Neural cell (in vitro differentiated cells): ENCODE measurements at regions not wholly inside any gene's neighbourhood (a gene's known extent, or its start where the extent isn't known, plus 50 kb on each side); places are given as distances from the start of the nearest gene placed in this dataset.

Experiments used
- H2AFZ ChIP-seq: fragments of 200-600, 300-800 bp; sonication (generic), shearing (Covaris generic); 2 replicates; pipeline ENCODE4 v1.6.0; 2014; ENCODE audit warnings: low read depth, mild to moderate bottlenecking, antibody characterized with exemption, low read length, moderate library complexity
- H3F3A ChIP-seq: fragments of 200-600 bp; shearing (Covaris generic); 2 replicates; pipeline ENCODE4 v1.6.1; 2016; ENCODE audit warnings: mild to moderate bottlenecking, moderate library complexity, mixed read lengths, antibody characterized with exemption, low read length; ENCODE audit not compliant: insufficient read depth, poor library complexity, severe bottlenecking
- H3K27ac ChIP-seq: fragments of 200-600, 300-800 bp; sonication (generic), shearing (Covaris generic); 2 replicates; pipeline ENCODE4 v1.5.1; 2014; ENCODE audit warnings: mild to moderate bottlenecking, low read length, moderate library complexity
- H3K27me3 ChIP-seq: fragments of 300-800, 200-600 bp; sonication (generic), shearing (Covaris generic); 2 replicates; pipeline ENCODE4 v1.6.0; 2014; ENCODE audit warnings: mild to moderate bottlenecking, low read depth, low read length, moderate library complexity; ENCODE audit not compliant: insufficient read depth
- H3K36me3 ChIP-seq: fragments of 300-800, 200-600 bp; sonication (generic), shearing (Covaris generic); 2 replicates; pipeline ENCODE4 v1.5.1; 2014; ENCODE audit warnings: mild to moderate bottlenecking, antibody characterized with exemption, low read length, moderate library complexity; ENCODE audit not compliant: insufficient read depth
- H3K4me2 ChIP-seq: fragments of 300-800, 200-600 bp; sonication (generic), shearing (Covaris generic); 2 replicates; pipeline ENCODE4 v1.6.0; 2014; ENCODE audit warnings: mild to moderate bottlenecking, low read length
- H3K4me3 ChIP-seq: fragments of 300-800, 200-600 bp; sonication (generic), shearing (Covaris generic); 2 replicates; pipeline ENCODE4 v1.5.1; 2014; ENCODE audit warnings: mild to moderate bottlenecking, low read length, moderate library complexity
- H3K79me2 ChIP-seq: fragments of 200-600 bp; shearing (Covaris generic); replicated peaks from 2 replicates; pipeline ENCODE4 v1.6.0; 2014; ENCODE audit warnings: mild to moderate bottlenecking, low read length, moderate library complexity; ENCODE audit not compliant: insufficient read depth
- H3K9ac ChIP-seq: fragments of 300-800, 200-600 bp; sonication (generic), shearing (Covaris generic); 2 replicates; pipeline ENCODE4 v1.6.1; 2016; ENCODE audit warnings: mild to moderate bottlenecking, low read length, mixed read lengths
- H3K9me2 ChIP-seq: fragments of 200-600 bp; shearing (Covaris generic); 2 replicates; pipeline ENCODE4 v1.6.1; 2016; ENCODE audit warnings: mild to moderate bottlenecking, low read length, mixed read lengths; ENCODE audit not compliant: insufficient read depth
- H3K9me3 ChIP-seq: fragments of 200-600, 300-800 bp; sonication (generic), shearing (Covaris generic); 2 replicates; pipeline ENCODE4 v1.6.1; 2016; ENCODE audit warnings: mild to moderate bottlenecking, mixed run types, low read length, moderate library complexity, mixed read lengths
- H4K20me1 ChIP-seq: fragments of 200-600 bp; shearing (Covaris generic); 2 replicates; pipeline ENCODE4 v1.6.1; 2016; ENCODE audit warnings: mild to moderate bottlenecking, mixed run types; ENCODE audit not compliant: insufficient read depth
- EP300 ChIP-seq: fragments of 450-650 bp; conservative IDR thresholded peaks from 2 replicates; pipeline ENCODE4 v1.6.1; 2014; ENCODE audit warnings: antibody characterized with exemption, mild to moderate bottlenecking, moderate library complexity; ENCODE audit not compliant: poor library complexity, severe bottlenecking
- EZH2 ChIP-seq: fragments of 200-600, 300-800 bp; shearing (Covaris generic), sonication (generic); IDR thresholded peaks from 2 replicates; pipeline ENCODE4 v1.6.1; 2014; ENCODE audit warnings: antibody characterized with exemption, low read length, borderline replicate concordance, mild to moderate bottlenecking; ENCODE audit not compliant: insufficient read depth, poor library complexity, severe bottlenecking
- MXI1 ChIP-seq: fragments of 450-650 bp; conservative IDR thresholded peaks from 2 replicates; pipeline ENCODE4 v1.6.1; 2014; ENCODE audit warnings: antibody characterized with exemption, mild to moderate bottlenecking; ENCODE audit not compliant: poor library complexity, severe bottlenecking
- POLR2AphosphoS5 ChIP-seq: IDR thresholded peaks from 2 replicates; pipeline ENCODE4 v1.6.1; 2012
- RAD21 ChIP-seq: fragments of 450-650 bp; conservative IDR thresholded peaks from 2 replicates; pipeline ENCODE4 v1.6.1; 2014; ENCODE audit warnings: antibody characterized with exemption, mild to moderate bottlenecking, moderate library complexity
- SMC3 ChIP-seq: fragments of 450-650 bp; conservative IDR thresholded peaks from 2 replicates; pipeline ENCODE4 v1.6.1; 2014; ENCODE audit warnings: antibody characterized with exemption, mild to moderate bottlenecking, moderate library complexity; ENCODE audit not compliant: poor library complexity
- TAF1 ChIP-seq: IDR thresholded peaks from 2 replicates; pipeline ENCODE4 v1.6.1; 2012; ENCODE audit warnings: low read depth
- TF ChIP-seq, protein P1 (sequence below): IDR thresholded peaks from 2 replicates; pipeline ENCODE4 v1.6.1; 2012; ENCODE audit warnings: borderline replicate concordance
- TF ChIP-seq, protein P2 (sequence below): fragments of 450-650 bp; IDR thresholded peaks from 2 replicates; pipeline ENCODE4 v1.5.1; 2014; ENCODE audit warnings: antibody characterized with exemption, mild to moderate bottlenecking, moderate library complexity; ENCODE audit not compliant: poor library complexity, severe bottlenecking

DNA sequence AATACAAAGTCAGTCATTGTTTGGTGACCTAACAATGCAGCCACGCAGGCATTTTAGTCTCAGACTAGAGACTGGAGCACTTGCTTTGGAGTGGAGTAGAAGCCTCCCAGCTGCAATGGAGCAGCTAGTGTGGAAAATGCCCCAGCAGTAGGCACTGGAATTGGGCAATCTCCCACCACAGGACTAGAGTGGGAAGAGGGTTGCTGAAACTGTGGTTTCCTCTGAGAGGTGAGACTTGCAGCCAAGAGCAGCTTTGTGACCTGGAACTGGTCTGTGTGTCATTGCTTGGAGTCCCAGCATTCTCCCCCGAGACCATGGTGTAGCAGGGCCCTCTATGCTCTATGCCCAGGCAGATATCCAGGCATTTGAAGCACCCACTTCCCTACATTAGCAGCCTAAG lies 556.3 kb downstream of the UQCRFS1 start:
- no peaks in the 10 kb centered on the region for H3F3A ChIP-seq
- H3K9me2 ChIP-seq: no peaks in the 10 kb centered on the region
- no peak overlapping the region for H2AFZ ChIP-seq
- H3K9me3 ChIP-seq: no peaks in the 10 kb centered on the region
- H3K4me3 ChIP-seq: no peak overlapping the region
- H3K4me2 ChIP-seq: no peak overlapping the region
- H3K9ac ChIP-seq: no peak overlapping the region
- no peaks in the 10 kb centered on the region for H3K79me2 ChIP-seq
- no peaks in the 10 kb centered on the region for H3K27me3 ChIP-seq
- no peaks in the 10 kb centered on the region for H4K20me1 ChIP-seq
- TF ChIP-seq EP300: no peak
- TF ChIP-seq, protein P1, sequence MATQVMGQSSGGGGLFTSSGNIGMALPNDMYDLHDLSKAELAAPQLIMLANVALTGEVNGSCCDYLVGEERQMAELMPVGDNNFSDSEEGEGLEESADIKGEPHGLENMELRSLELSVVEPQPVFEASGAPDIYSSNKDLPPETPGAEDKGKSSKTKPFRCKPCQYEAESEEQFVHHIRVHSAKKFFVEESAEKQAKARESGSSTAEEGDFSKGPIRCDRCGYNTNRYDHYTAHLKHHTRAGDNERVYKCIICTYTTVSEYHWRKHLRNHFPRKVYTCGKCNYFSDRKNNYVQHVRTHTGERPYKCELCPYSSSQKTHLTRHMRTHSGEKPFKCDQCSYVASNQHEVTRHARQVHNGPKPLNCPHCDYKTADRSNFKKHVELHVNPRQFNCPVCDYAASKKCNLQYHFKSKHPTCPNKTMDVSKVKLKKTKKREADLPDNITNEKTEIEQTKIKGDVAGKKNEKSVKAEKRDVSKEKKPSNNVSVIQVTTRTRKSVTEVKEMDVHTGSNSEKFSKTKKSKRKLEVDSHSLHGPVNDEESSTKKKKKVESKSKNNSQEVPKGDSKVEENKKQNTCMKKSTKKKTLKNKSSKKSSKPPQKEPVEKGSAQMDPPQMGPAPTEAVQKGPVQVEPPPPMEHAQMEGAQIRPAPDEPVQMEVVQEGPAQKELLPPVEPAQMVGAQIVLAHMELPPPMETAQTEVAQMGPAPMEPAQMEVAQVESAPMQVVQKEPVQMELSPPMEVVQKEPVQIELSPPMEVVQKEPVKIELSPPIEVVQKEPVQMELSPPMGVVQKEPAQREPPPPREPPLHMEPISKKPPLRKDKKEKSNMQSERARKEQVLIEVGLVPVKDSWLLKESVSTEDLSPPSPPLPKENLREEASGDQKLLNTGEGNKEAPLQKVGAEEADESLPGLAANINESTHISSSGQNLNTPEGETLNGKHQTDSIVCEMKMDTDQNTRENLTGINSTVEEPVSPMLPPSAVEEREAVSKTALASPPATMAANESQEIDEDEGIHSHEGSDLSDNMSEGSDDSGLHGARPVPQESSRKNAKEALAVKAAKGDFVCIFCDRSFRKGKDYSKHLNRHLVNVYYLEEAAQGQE: no peak
- no peak overlapping the region for H3K27ac ChIP-seq
- H3K36me3 ChIP-seq: no peaks in the 10 kb centered on the region

DNA sequence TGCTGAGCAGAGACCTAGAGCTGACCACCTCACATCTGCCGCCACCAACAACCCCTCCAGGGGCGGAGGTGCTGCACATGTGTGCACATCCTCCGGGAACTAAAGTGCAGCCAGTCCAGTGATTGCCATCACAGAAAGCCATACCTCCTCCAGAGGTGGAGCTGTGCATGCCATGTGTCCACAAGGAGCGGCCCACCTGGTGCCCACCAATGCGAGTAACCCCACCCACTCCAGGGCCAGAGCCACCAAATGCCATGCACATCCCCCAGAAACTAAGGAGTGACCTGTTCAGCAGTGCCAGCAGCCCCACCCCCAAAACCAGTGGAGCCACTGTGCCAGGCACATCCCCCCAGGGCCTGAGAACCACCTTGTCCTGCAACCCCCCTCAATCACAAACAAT lies 557.9 kb downstream of the UQCRFS1 start:
- Histone ChIP-seq H3K4me3 (no peak overlapping the region), H3K9me2 (no peaks in the 10 kb centered on the region), H3K79me2 (no peaks in the 10 kb centered on the region), H3K36me3 (no peaks in the 10 kb centered on the region), H3K9me3 (no peaks in the 10 kb centered on the region), H3K27me3 (no peaks in the 10 kb centered on the region), H3K4me2 (no peak overlapping the region), H4K20me1 (no peaks in the 10 kb centered on the region), H2AFZ (no peak overlapping the region), H3K9ac (no peak overlapping the region), H3F3A (no peaks in the 10 kb centered on the region), H3K27ac (no peak overlapping the region)
- TF ChIP-seq EP300 (no peak), RAD21 (no peak), SMC3 (no peak), TAF1 (no peak), MXI1 (no peak), POLR2AphosphoS5 (no peak), EZH2 (no peak)
- TF ChIP-seq, protein P2, sequence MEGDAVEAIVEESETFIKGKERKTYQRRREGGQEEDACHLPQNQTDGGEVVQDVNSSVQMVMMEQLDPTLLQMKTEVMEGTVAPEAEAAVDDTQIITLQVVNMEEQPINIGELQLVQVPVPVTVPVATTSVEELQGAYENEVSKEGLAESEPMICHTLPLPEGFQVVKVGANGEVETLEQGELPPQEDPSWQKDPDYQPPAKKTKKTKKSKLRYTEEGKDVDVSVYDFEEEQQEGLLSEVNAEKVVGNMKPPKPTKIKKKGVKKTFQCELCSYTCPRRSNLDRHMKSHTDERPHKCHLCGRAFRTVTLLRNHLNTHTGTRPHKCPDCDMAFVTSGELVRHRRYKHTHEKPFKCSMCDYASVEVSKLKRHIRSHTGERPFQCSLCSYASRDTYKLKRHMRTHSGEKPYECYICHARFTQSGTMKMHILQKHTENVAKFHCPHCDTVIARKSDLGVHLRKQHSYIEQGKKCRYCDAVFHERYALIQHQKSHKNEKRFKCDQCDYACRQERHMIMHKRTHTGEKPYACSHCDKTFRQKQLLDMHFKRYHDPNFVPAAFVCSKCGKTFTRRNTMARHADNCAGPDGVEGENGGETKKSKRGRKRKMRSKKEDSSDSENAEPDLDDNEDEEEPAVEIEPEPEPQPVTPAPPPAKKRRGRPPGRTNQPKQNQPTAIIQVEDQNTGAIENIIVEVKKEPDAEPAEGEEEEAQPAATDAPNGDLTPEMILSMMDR: no peak
- TF ChIP-seq, protein P1: no peak
